H9 (cell line): ENCODE measurements at regions not wholly inside any gene's neighbourhood (a gene's known extent, or its start where the extent isn't known, plus 50 kb on each side); places are given as distances from the start of the nearest gene placed in this dataset.

Experiments used
- DNase-seq: peaks from one replicate; pipeline ENCODE4 v3.0.0-alpha.2; 2017
- H2AFZ ChIP-seq: one replicate; pipeline ENCODE4 v1.6.1; 2013; ENCODE audit warnings: mild to moderate bottlenecking, low read length, control low read depth, moderate library complexity
- H2AK5ac ChIP-seq: 2 replicates; pipeline ENCODE4 v1.6.1; 2013; ENCODE audit warnings: low read length, control low read depth, mixed read lengths; ENCODE audit not compliant: insufficient read length
- H2BK120ac ChIP-seq: one replicate; pipeline ENCODE4 v1.6.1; 2013; ENCODE audit warnings: low read depth, mild to moderate bottlenecking, low read length, control low read depth, inconsistent platforms; ENCODE audit not compliant: poor library complexity, severe bottlenecking
- H2BK12ac ChIP-seq: 2 replicates; pipeline ENCODE4 v1.6.1; 2013; ENCODE audit warnings: low read length, control low read depth, mixed read lengths, low read depth; ENCODE audit not compliant: insufficient read length
- H2BK15ac ChIP-seq: 2 replicates; pipeline ENCODE4 v1.6.1; 2013; ENCODE audit warnings: low read depth, low read length, control low read depth
- H2BK20ac ChIP-seq: one replicate; pipeline ENCODE4 v1.6.1; 2013; ENCODE audit warnings: low read depth, mild to moderate bottlenecking, low read length, control low read depth, inconsistent platforms; ENCODE audit not compliant: poor library complexity, severe bottlenecking
- H2BK5ac ChIP-seq: 2 replicates; pipeline ENCODE4 v1.6.1; 2013; ENCODE audit warnings: low read length, control low read depth, mixed read lengths; ENCODE audit not compliant: insufficient read length
- H3K14ac ChIP-seq: 2 replicates; pipeline ENCODE4 v1.6.1; 2013; ENCODE audit warnings: low read length, control low read depth; ENCODE audit not compliant: insufficient read depth
- H3K18ac ChIP-seq: 2 replicates; pipeline ENCODE4 v1.6.1; 2013; ENCODE audit warnings: low read depth, mild to moderate bottlenecking, mixed read lengths, low read length, control low read depth; ENCODE audit not compliant: insufficient read length
- H3K23ac ChIP-seq: 2 replicates; pipeline ENCODE4 v1.6.1; 2013; ENCODE audit warnings: low read length, control low read depth, mixed read lengths, low read depth; ENCODE audit not compliant: insufficient read length
- H3K23me2 ChIP-seq: 2 replicates; pipeline ENCODE4 v1.6.1; 2013; ENCODE audit warnings: low read depth, mild to moderate bottlenecking, mixed read lengths, low read length, control low read depth; ENCODE audit not compliant: insufficient read length, poor library complexity, severe bottlenecking
- H3K27ac ChIP-seq: 2 replicates; pipeline ENCODE4 v1.5.1; 2013; ENCODE audit warnings: low read length, control low read depth, mixed read lengths, low read depth; ENCODE audit not compliant: insufficient read length
- H3K27me3 ChIP-seq: 2 replicates; pipeline ENCODE4 v1.6.1; 2013; ENCODE audit warnings: low read length, control low read depth, inconsistent platforms; ENCODE audit not compliant: insufficient read depth
- H3K4ac ChIP-seq: 2 replicates; pipeline ENCODE4 v1.6.1; 2013; ENCODE audit warnings: low read depth, mild to moderate bottlenecking, control low read depth, inconsistent platforms, low read length, moderate library complexity
- H3K4me1 ChIP-seq: 2 replicates; pipeline ENCODE4 v1.6.1; 2013; ENCODE audit warnings: low read length, control low read depth, inconsistent platforms; ENCODE audit not compliant: insufficient read depth
- H3K4me2 ChIP-seq: 2 replicates; pipeline ENCODE4 v1.6.1; 2013; ENCODE audit warnings: low read length, control low read depth, mixed read lengths; ENCODE audit not compliant: insufficient read length, insufficient read depth
- H3K56ac ChIP-seq: 2 replicates; pipeline ENCODE4 v1.6.1; 2013; ENCODE audit warnings: low read depth, mild to moderate bottlenecking, mixed read lengths, low read length, control low read depth; ENCODE audit not compliant: insufficient read length
- H3K79me1 ChIP-seq: 2 replicates; pipeline ENCODE4 v1.6.1; 2013; ENCODE audit warnings: low read depth, mild to moderate bottlenecking, moderate library complexity, low read length, control low read depth, inconsistent platforms; ENCODE audit not compliant: insufficient read depth, poor library complexity, severe bottlenecking
- H3K79me2 ChIP-seq: 2 replicates; pipeline ENCODE4 v1.6.1; 2013; ENCODE audit warnings: low read length, control low read depth, inconsistent platforms; ENCODE audit not compliant: insufficient read depth
- H3K9ac ChIP-seq: 2 replicates; pipeline ENCODE4 v1.6.1; 2013; ENCODE audit warnings: low read length, control low read depth, mixed read lengths; ENCODE audit not compliant: insufficient read length; ENCODE audit errors: extremely low read depth
- H3K9me3 ChIP-seq: one replicate; pipeline ENCODE4 v1.6.1; 2013; ENCODE audit warnings: low read depth, low read length, inconsistent platforms; ENCODE audit not compliant: control insufficient read depth
- H3T11ph ChIP-seq: one replicate; pipeline ENCODE4 v1.6.1; 2013; ENCODE audit warnings: mild to moderate bottlenecking, low read length, control low read depth, inconsistent platforms
- H4K20me1 ChIP-seq: one replicate; pipeline ENCODE4 v1.6.1; 2013; ENCODE audit not compliant: control insufficient read depth, insufficient read length, insufficient read depth
- H4K5ac ChIP-seq: 2 replicates; pipeline ENCODE4 v1.6.1; 2013; ENCODE audit warnings: low read depth, mild to moderate bottlenecking, mixed read lengths, low read length, control low read depth; ENCODE audit not compliant: insufficient read length
- H4K8ac ChIP-seq: replicated peaks from 2 replicates; pipeline ENCODE4 v1.6.1; 2013; ENCODE audit warnings: low read length, control low read depth, mixed read lengths, low read depth; ENCODE audit not compliant: insufficient read length
- H4K91ac ChIP-seq: 2 replicates; pipeline ENCODE4 v1.6.1; 2013; ENCODE audit warnings: low read depth, mild to moderate bottlenecking, moderate library complexity, mixed read lengths, low read length, control low read depth; ENCODE audit not compliant: insufficient read length
- H3K27ac Mint-ChIP-seq, 3 experiments: 2 replicates in 2 of 3; 3 replicates in 1 of 3; pipeline ENCODE4 v1.8.0; 2020 to 2021; ENCODE audit warnings: mixed read lengths in 3 of 3, mild to moderate bottlenecking in 1 of 3, moderate library complexity in 1 of 3
- H3K27me3 Mint-ChIP-seq: 2 replicates; pipeline ENCODE4 v1.8.0; 2021; ENCODE audit warnings: low read depth, mild to moderate bottlenecking, moderate library complexity, mixed read lengths
- H3K36me3 Mint-ChIP-seq, 3 experiments: 2 replicates in 2 of 3; 3 replicates in 1 of 3; pipeline ENCODE4 v1.8.0; 2020 to 2021; ENCODE audit warnings: low read depth in 3 of 3, mixed read lengths in 3 of 3; ENCODE audit not compliant: insufficient read depth in 1 of 3
- H3K4me1 Mint-ChIP-seq, 2 experiments: 2 replicates each; pipeline ENCODE4 v1.8.0; 2020; ENCODE audit warnings: mixed read lengths in 2 of 2
- H3K4me3 Mint-ChIP-seq, 2 experiments: 2 replicates in 1 of 2; 3 replicates in 1 of 2; pipeline ENCODE4 v1.8.0; 2020 to 2021; ENCODE audit warnings: mild to moderate bottlenecking in 2 of 2, mixed read lengths in 2 of 2, moderate library complexity in 1 of 2
- H3K9me3 Mint-ChIP-seq, 2 experiments: 2 replicates in 1 of 2; 3 replicates in 1 of 2; pipeline ENCODE4 v1.8.0; 2020; ENCODE audit warnings: mild to moderate bottlenecking in 2 of 2, mixed read lengths in 2 of 2, moderate library complexity in 1 of 2
- CTCF ChIP-seq: fragments of 200-600 bp; sonication (generic); conservative IDR thresholded peaks from 3 replicates; pipeline ENCODE4 v1.8.0; 2021; ENCODE audit warnings: antibody characterized with exemption, mild to moderate bottlenecking

- Histone ChIP-seq H2AFZ (no peak overlapping the region), H3K9me3 (no peaks in the 10 kb centered on the region), H3K27ac (no peak overlapping the region), H2AK5ac (no peak overlapping the region), H3K4ac (no peak overlapping the region), H4K8ac (no peak overlapping the region), H3K9ac (no peak overlapping the region), H3K79me1 (no peaks in the 10 kb centered on the region), H4K91ac (no peak overlapping the region), H3K27me3 (no peaks in the 10 kb centered on the region), H3K4me2 (no peak overlapping the region), H2BK15ac (no peak overlapping the region), H3K23me2 (no peaks in the 10 kb centered on the region), H3K18ac (no peak overlapping the region), H4K20me1 (no peaks in the 10 kb centered on the region), H2BK120ac (no peak overlapping the region), H3K23ac (no peak overlapping the region), H2BK5ac (no peak overlapping the region), H3K14ac (no peak overlapping the region), H3K4me1 (no peaks in the 10 kb centered on the region), H3K79me2 (no peaks in the 10 kb centered on the region), H3T11ph (no peak overlapping the region), H2BK20ac (no peak overlapping the region), H4K5ac (no peak overlapping the region), H3K56ac (no peak overlapping the region), H2BK12ac (no peak overlapping the region)
- no peaks in the 10 kb centered on the region for H3K4me1 Mint-ChIP-seq
- H3K27ac Mint-ChIP-seq = no peak overlapping the region
- H3K27me3 Mint-ChIP-seq = no peaks in the 10 kb centered on the region; the same call in 1 of the 2 replicates
- H3K4me3 Mint-ChIP-seq = no peak overlapping the region
- H3K36me3 Mint-ChIP-seq = no peaks in the 10 kb centered on the region; a peak in 2 of 7 replicates
- DNase-seq = no peak
- peaks cover 0 to 2% of the 10 kb centered on the region in 2 experiments; a peak in 1 of 5 replicates for H3K9me3 Mint-ChIP-seq
- TF ChIP-seq CTCF = no peak
Measured at GRCh38 chr17:69997332-69997731, 77.7 kb upstream of the KCNJ16 start.
